ENCODE measurements at regions not wholly inside any gene's neighbourhood (a gene's known extent, or its start where the extent isn't known, plus 50 kb on each side); places are given as distances from the start of the nearest gene placed in this dataset.
A peak's percentile ranks its signal among the peaks of the same experiment; 100 is the strongest.

GRCh38 chr6:4598384-4598995, 177.7 kb upstream of the CDYL start:
- peaks cover 9 to 16% of the 10 kb centered on the region in 2 donors for H3K4me1 Mint-ChIP-seq
- DNase-seq, result no peak
- no peaks in the 10 kb centered on the region for H3K4me1 ChIP-seq (ENCODE audit: control insufficient read depth, insufficient read depth, low read length)
- no peak overlapping the region for H3K27ac ChIP-seq (ENCODE audit: low read length)
- H3K4me3 ChIP-seq (ENCODE audit: low read length), result no peak overlapping the region
- ATAC-seq, result no peak
- no peaks in the 10 kb centered on the region for H3K9me3 ChIP-seq (ENCODE audit: control insufficient read depth, insufficient read depth, low read length)
- no peaks in the 10 kb centered on the region for H3K9me3 Mint-ChIP-seq
- H3K27me3 ChIP-seq (ENCODE audit: control insufficient read depth, insufficient read depth, low read length), result no peaks in the 10 kb centered on the region
- intact Hi-C loops (cut with micrococcal nuclease), result no loop called here
- H3K27me3 Mint-ChIP-seq (ENCODE audit: low read depth in 2 of 2), result peaks cover 7 to 19% of the 10 kb centered on the region in 2 donors
- no peak overlapping the region for H3K4me3 Mint-ChIP-seq
- WGBS (ENCODE audit: insufficient coverage), result 96% methylated on average over 4 of the region's 4 CpGs
- no peaks in the 10 kb centered on the region for H3K36me3 Mint-ChIP-seq
- no peak overlapping the region for H3K27ac Mint-ChIP-seq
- TF ChIP-seq, protein P1, sequence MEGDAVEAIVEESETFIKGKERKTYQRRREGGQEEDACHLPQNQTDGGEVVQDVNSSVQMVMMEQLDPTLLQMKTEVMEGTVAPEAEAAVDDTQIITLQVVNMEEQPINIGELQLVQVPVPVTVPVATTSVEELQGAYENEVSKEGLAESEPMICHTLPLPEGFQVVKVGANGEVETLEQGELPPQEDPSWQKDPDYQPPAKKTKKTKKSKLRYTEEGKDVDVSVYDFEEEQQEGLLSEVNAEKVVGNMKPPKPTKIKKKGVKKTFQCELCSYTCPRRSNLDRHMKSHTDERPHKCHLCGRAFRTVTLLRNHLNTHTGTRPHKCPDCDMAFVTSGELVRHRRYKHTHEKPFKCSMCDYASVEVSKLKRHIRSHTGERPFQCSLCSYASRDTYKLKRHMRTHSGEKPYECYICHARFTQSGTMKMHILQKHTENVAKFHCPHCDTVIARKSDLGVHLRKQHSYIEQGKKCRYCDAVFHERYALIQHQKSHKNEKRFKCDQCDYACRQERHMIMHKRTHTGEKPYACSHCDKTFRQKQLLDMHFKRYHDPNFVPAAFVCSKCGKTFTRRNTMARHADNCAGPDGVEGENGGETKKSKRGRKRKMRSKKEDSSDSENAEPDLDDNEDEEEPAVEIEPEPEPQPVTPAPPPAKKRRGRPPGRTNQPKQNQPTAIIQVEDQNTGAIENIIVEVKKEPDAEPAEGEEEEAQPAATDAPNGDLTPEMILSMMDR (IDR thresholded peaks at IDR 0.05), result no peak
- H3K36me3 ChIP-seq (ENCODE audit: control insufficient read depth, insufficient read depth, low read length), result no peaks in the 10 kb centered on the region

GRCh38 chr6:4593951-4594350, 182.3 kb upstream of the CDYL start:
- H3K4me1 ChIP-seq (ENCODE audit: control insufficient read depth, insufficient read depth, low read length), result no peaks in the 10 kb centered on the region
- no peaks in the 10 kb centered on the region for H3K27me3 ChIP-seq (ENCODE audit: control insufficient read depth, insufficient read depth, low read length)
- intact Hi-C loops (cut with micrococcal nuclease), result no loop called here
- no peaks in the 10 kb centered on the region for H3K9me3 ChIP-seq (ENCODE audit: control insufficient read depth, insufficient read depth, low read length)
- Mint-ChIP-seq H3K9me3 (no peaks in the 10 kb centered on the region), H3K4me1 (peaks cover 9 to 11% of the 10 kb centered on the region in 2 donors), H3K4me3 (no peak overlapping the region), H3K27ac (peak overlapping the region in 1 of 2 donors; percentile 5), H3K36me3 (no peaks in the 10 kb centered on the region), H3K27me3 (ENCODE audit: low read depth in 2 of 2) (peaks cover 10 to 19% of the 10 kb centered on the region in 2 donors)
- no peak overlapping the region for H3K4me3 ChIP-seq (ENCODE audit: low read length)
- no peak for ATAC-seq
- TF ChIP-seq, protein P1 (IDR thresholded peaks at IDR 0.05), result no peak
- no peak for DNase-seq
- no peak overlapping the region for H3K27ac ChIP-seq (ENCODE audit: low read length)
- 100% methylated on average over 1 of the region's 1 CpG for WGBS (ENCODE audit: insufficient coverage)
- no peaks in the 10 kb centered on the region for H3K36me3 ChIP-seq (ENCODE audit: control insufficient read depth, insufficient read depth, low read length)

- no peaks in the 10 kb centered on the region for H3K9me3 Mint-ChIP-seq
- H3K4me3 ChIP-seq (ENCODE audit: low read length), result no peak overlapping the region
- no peaks in the 10 kb centered on the region for H3K36me3 ChIP-seq (ENCODE audit: control insufficient read depth, insufficient read depth, low read length)
- DNase-seq, result no peak
- no peaks in the 10 kb centered on the region for H3K36me3 Mint-ChIP-seq
- H3K4me1 ChIP-seq (ENCODE audit: control insufficient read depth, insufficient read depth, low read length), result no peaks in the 10 kb centered on the region
- ATAC-seq, result no peak
- H3K27me3 ChIP-seq (ENCODE audit: control insufficient read depth, insufficient read depth, low read length), result no peaks in the 10 kb centered on the region
- no peak overlapping the region for H3K27ac ChIP-seq (ENCODE audit: low read length)
- intact Hi-C loops (cut with micrococcal nuclease), result no loop called here
- WGBS (ENCODE audit: insufficient coverage), result no CpG with 5 or more reads among the region's 2 CpGs
- no peaks in the 10 kb centered on the region for H3K9me3 ChIP-seq (ENCODE audit: control insufficient read depth, insufficient read depth, low read length)
- peaks cover 3 to 13% of the 10 kb centered on the region in 2 donors for H3K27me3 Mint-ChIP-seq (ENCODE audit: low read depth in 2 of 2)
- TF ChIP-seq, protein P1 (IDR thresholded peaks at IDR 0.05), result no peak
- peaks cover 9 to 11% of the 10 kb centered on the region in 2 donors for H3K4me1 Mint-ChIP-seq
- no peak overlapping the region for H3K4me3 Mint-ChIP-seq
- H3K27ac Mint-ChIP-seq, result no peak overlapping the region
Observed at GRCh38 chr6:4592026-4592425, 184.2 kb upstream of the CDYL start.

GRCh38 chr6:4591218-4591617, 185.0 kb upstream of the CDYL start:
- Histone ChIP-seq H3K4me3 (ENCODE audit: low read length) (no peak overlapping the region), H3K27me3 (ENCODE audit: control insufficient read depth, insufficient read depth, low read length) (no peaks in the 10 kb centered on the region), H3K36me3 (ENCODE audit: control insufficient read depth, insufficient read depth, low read length) (no peaks in the 10 kb centered on the region), H3K27ac (ENCODE audit: low read length) (no peak overlapping the region), H3K9me3 (ENCODE audit: control insufficient read depth, insufficient read depth, low read length) (no peaks in the 10 kb centered on the region), H3K4me1 (ENCODE audit: control insufficient read depth, insufficient read depth, low read length) (no peaks in the 10 kb centered on the region)
- Mint-ChIP-seq H3K4me1 (peaks cover 9 to 11% of the 10 kb centered on the region in 2 donors), H3K36me3 (no peaks in the 10 kb centered on the region), H3K27me3 (ENCODE audit: low read depth in 2 of 2) (peaks cover 0 to 11% of the 10 kb centered on the region in 2 donors), H3K9me3 (no peaks in the 10 kb centered on the region), H3K27ac (no peak overlapping the region), H3K4me3 (no peak overlapping the region)
- ATAC-seq, result no peak
- 88% methylated on average over 6 of the region's 6 CpGs for WGBS (ENCODE audit: insufficient coverage)
- DNase-seq, result no peak
- TF ChIP-seq, protein P1 (IDR thresholded peaks at IDR 0.05), result no peak
- intact Hi-C loops (cut with micrococcal nuclease), result no loop called here
